ENCODE measurements at regions not wholly inside any gene's neighbourhood (a gene's known extent, or its start where the extent isn't known, plus 50 kb on each side); places are given as distances from the start of the nearest gene placed in this dataset.
A peak's percentile ranks its signal among the peaks of the same experiment; 100 is the strongest.

DNA sequence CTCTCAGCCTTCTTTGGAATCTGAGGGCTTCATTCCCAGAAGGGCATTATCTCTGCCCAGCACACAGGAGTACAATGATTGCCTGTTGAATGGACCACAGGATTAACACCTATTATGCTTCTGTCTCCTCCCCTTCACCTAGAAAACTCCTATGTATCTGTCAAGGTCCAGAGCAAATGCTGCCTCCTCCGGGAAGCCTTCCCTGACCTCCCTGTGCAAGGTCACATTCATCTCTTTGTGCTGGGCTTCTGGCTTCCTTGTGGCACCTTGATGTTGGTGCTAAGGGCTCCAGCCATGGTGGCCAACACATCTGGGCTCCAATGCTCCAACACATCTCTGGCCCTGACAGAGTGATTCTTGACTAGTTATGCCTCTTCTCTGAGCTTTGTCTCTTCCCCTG lies 49.9 kb upstream of the ATP2B2 start:
- no peak for DNase-seq

DNA sequence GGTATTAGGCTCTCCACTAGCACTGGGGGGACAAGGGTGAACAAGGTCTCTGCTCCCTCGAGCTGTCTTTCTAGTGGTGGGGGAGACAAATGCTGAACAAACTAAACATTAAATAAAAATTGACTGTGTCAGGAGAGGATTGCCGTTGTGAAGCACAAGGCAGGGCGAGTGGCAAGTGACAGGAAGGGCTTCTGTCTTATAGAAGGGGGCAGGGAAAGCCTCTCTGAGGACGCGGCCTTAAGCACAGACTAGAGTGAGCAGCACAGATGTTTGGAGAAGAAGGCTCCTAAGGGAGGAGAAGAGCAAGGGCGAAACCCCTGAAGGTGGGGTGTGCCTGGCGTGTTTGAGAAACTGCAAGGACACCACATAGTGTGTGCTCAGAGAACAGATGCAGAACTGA lies 50.9 kb upstream of the ATP2B2 start:
- DNase-seq, result peak; percentile 76 to 81

DNA sequence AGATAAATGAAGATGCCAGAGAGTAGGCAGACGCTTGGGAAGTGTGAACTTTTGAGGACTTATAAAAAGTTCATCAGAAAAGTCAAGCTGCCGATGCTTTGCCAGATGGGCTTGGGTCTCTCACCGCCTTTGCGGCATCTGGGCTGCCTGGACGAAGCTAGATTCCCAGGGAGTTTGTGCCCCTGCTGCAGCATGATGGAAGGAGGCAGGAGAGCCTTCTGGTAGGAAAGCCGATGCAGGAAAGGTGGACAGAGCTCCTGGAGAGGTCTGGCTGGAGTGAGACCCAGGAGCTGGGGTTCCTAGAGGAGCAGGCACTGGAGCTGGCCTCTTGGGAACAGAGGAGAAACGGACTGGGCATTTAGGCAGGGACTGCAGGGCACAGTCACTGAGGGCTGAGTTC lies 51.9 kb upstream of the ATP2B2 start:
- DNase-seq, result peak; percentile 28 to 63

DNA sequence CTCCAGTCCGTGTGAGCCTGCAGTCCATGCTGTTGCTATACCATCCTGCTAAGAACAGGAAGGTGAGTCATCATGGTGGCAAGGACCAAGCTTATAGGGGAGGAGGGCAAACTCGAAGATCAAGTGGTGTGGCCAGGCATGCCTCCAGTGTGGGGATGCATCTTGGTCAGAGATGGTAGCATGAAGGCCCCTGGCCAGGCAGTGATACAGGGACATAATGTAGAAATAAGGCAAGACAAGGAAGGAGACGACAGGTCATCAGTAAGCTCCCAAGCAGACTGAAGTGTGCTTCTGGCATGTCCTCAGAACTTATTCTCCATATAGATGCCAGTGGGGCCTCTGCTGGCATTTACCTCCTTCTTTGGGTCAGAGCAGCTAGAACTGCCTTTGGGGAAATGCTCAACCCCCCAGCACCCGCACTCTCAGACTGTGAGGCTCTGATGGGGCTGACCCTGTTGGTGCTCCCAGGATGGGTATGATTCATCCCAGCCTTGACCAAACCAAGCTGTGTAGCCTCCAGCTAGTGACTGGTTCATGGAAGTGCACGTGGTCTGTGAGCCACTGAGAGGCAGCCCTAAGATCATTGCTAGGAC lies 52.5 kb upstream of the ATP2B2 start:
- DNase-seq, result no peak

DNA sequence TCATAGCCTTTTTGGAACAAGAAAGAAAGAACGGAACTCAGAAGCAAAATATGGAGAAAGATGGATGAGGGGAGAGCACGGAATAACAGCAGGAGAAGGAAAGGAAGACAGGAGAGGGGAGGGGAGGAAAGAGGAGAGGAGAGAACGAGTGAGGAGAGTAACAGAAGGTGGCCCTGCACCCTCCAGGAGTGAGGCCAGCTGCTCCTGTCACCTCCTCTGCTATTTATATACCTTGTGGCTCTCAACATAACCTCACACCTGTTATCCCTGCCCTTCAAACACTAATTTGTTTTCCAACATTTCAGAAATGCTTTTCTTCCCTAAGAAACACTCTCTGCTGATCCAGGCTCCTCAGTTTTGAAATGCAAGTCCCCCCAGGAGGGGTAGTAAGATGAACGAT lies 53.4 kb upstream of the ATP2B2 start:
- peak; percentile 85 to 87 for DNase-seq

DNA sequence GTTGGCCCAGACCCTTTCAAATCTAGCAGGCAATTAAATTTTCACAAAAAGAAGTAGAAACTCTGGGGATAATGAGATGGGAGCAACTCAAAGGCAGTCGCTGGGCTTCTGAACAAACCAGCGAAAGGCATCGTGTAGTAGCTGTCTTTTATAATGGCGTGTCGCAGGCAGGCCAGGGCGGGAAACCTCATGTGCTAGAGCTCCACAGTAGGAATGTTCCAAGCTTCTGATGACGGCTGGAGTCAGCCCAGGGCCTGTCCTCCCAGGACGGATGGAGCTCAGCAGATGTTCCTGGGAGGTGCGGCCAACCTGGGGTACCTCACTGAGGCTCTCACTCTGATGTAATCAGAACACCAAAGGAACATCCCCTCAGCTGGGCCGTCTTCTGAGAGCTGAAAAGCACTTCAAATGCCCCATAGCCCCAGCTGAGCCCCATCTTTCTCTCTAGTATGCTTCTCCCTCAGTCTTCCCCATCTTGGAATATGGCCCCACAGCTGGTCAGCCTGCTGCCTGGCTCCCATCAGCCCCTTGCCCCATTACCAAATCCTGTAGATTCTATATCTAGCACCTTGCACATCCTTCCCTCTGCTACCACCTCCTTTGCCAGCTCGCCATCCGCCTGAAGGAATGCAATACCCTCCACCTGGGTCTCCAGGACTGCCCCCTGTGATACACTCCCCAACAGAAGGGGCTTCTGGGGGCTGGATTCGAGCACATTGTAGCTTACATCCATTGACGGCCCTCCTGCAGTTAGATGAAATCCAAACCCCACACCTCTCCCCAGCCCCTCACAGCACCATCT lies 54.9 kb upstream of the ATP2B2 start:
- DNase-seq, result no peak

DNA sequence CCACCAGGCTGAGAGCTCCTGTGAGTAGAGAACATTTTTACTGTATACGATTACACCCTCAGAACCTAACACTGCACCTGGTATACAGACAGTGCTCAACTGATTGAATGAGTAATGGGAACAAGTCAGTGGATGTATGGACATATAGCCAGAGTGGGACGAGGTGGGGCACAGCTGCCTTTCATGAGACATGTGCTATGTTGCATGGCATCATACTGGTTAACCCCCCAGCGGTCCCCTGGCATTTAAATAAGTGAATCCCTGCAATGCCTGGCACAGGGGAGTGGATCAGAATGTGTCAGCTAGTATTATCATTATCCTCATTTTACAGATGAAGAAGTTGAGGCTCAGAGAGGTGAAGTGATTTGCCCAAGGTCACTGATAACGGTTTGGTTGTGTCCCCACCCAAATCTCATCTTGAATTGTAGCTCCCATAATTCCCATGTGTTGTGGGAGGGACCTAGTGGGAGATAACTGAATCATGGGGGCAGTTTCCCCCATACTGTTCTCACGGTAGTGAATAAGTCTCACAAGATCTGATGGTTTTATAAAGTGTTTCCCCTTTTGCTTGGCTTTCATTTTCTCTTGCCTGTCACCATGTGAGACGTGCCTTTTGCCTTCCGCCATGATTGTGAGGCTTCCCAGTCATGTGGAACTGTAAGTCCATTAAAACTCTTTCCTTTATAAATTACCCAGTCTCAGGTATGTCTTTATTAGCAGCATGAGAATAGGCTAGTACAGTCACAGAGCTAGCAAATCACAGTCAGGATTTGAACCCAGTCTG lies 56.0 kb upstream of the ATP2B2 start:
- no peak for DNase-seq

DNA sequence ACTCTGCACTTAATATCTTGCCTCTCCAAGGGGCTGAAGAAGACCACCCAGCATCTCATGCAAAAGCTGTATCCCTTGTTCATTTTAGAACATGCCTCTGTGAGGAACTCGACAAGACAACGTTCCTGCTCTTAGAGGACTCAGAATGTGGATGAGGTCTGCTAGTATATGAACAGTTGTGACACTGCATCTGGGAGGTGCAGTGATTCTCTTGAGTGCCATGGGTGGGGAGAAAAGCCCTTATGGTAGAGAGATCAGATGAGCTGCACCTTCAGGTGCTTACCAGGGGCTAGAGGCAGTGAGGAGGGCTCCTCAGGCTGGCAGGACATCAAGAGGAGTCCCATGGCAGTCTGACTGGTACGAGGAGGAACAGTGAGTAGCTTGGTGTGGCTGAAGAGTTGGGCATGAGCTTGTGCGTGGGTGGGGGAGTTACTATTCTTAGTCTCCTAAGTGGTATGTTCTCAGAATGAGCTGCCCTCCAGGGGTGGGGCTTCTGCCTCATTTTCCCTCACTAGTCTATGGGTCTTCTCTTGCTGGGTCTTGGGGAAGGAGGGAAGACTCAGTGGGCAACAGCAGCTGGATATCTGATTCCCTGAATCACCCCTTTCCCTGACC lies 56.7 kb upstream of the ATP2B2 start:
- DNase-seq, result peak in 1 of 2 experiments; percentile 20

DNA sequence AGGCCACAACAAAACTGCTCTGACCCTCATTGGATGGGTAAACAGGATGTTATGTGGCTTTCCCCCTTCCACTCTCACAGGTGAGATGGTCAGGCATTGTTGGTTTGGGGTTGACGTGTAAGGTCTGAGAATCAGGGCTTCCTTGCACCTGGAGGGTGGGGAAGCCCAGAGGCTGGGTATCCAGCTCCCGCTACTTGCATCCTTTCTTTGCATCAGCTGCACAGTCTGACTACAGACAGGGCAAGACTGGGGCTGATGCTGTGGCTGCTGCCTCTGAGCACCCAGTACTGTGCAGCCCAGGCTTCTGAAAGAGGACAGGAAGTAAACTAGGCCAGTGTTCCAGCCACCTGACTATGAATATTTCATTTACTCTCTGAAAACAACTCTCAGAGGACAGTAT lies 58.0 kb upstream of the ATP2B2 start:
- no peak for DNase-seq

DNA sequence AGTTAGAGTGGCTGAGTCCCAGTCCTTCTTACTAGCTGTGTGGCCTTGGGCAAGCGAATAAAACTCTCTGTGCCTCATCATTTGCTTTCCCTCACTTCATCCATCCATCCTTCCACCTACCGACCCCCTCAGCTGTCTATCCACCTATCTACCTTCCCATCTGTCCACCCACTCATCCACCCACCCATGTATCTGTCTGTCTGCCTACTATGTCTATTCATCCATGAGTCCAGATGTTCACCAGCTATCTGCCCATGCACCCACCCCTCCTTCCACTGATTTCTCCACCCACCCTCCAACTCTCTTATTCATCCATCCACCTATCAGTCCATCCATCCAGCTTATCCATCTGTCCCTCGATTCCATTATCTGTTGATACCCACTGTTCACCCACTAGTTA lies 60.4 kb upstream of the ATP2B2 start:
- no peak for DNase-seq

DNA sequence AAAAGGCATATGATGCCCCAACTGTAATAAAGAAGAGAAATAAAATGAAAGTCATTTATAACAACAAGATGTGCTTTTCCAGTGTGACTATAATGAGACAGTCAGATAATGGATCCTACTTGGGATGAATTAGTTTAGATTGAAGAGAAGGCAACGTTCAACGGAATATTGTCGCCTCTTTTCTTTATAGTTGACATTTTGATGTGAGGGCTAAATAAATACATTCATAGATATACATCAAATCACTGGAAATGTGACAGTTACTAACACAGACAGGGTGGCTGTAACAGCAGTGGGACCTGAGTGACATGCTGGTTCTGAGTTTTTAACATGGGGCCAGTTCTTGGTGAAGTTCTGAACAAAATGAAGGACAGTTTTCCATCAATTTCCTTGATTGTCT lies 61.1 kb upstream of the ATP2B2 start:
- no peak for DNase-seq

DNA sequence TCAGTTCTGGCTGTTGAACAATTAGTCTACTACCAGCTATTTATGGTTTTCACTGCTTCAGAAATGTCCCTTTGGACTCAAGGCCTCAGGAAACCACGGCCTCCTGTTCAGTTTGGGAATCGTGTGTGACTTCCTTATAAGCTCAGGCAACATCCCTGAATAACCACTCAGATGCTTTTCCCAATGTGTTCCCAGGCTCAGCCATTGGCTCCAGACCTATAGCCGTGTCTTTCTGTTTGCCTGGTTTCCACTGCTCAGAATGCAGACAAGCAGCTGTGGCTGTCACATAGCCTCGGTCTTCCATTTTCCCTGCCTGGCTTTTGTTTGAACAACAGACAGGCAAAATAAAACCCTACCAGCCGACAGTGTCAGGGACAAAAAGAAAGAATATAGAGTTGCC lies 63.2 kb upstream of the ATP2B2 start:
- no peak for DNase-seq

DNA sequence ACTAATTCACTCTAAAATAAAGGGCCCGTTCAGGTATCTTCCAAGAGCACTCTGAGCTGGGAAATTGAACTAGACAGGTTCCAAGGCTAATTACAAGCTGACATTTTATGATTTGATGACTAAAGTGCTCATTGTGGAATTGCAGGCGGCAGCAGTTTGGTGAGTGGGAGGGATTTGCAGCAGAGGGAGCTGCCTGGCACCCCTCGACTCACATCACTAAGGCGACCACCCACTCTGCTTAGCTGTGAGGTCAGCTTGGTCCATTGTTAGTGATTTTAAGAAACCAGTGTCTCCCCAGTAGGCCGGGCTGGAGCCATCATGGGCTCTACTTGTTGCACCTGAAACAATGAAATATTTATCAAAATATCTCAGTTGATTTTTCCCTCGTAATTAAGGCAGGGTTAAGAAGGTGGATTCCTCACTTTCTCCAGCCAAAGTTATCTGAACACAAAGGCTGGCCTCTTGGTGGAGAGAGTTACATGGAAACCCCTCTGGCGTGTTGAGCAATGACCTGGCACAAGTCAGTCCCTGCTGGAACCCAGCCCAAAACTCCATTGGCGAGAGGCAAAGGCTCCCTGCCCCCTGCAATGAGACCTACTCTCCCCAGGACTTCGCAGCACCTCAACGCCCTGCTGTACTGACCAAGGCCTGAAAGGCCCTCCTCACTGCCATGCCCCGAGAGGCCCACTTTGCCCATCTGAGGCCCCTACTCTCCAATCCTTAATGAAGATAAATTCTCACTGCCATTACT lies 65.0 kb upstream of the ATP2B2 start:
- DNase-seq, result no peak

DNA sequence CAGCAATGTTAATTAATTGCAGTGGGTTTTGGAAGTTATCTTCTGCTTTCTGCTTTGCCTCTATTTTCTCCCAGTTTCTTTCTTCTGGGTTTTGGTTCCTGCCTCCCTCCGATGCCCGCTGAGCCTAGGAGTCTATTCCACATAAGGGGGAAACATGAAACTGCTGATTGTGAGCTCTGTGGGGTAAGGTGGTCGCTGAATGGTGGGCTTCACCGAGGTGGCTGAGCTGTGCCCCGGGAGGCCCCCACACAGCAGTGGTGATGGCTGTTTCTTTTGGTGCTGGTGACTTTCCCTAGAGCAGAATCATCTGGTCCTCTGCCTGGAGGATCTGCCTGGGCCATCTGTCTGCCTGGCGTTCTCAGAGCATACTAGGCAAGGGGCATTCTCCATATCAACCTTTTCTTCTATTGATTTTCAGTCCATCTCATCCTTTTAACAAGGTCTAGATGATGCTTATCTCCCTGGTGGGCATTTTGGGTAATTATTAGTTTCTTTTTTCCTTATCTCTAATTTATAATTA lies 68.8 kb upstream of the ATP2B2 start:
- DNase-seq, result peak; percentile 40 to 67

DNA sequence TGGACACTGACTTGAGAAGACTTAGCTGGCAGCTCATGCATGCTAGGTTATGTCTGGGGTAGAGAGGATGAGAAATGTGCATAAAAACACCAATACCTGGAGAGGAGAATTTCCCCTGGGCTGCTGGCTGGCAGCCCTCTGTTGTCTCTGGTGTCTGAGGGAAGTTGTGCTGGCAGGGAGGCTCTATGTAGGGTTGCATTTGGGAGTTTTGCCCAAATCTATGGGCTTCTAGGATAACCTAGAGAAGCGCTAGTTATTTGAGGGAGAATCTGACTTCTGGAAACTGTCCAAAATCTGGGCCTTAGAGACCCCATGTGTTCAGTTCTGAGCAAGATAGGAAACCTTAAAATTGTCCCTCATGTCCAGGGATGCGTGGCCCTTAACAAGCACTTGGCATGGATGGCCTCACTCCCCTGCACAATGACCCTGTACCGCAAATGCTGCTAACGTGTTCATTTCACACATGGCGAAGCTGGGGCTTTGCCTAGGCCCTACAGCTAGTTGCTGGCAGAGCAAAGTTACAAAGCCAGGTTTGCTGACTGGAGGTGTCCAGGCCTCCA lies 70.3 kb upstream of the ATP2B2 start:
- DNase-seq, result no peak

DNA sequence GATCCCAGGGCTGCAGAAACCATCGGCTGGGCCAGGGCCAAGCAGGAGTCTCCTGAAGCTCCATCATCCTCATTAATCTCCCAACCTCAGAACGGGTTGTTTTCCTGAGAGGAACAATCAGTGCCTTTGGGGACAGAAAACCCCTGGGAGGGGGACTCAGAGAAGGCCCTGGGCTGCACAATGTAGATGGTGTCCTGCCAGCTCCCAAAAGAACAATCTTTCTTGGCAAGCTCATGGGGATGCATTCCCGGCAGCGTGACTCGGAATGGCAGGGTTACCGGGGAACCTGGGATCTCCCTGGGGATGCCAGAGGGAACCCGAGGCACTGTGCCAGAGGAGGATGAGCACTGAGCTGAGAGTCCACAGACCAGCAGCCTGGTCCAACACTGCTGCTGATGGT lies 72.1 kb upstream of the ATP2B2 start:
- no peak for DNase-seq

DNA sequence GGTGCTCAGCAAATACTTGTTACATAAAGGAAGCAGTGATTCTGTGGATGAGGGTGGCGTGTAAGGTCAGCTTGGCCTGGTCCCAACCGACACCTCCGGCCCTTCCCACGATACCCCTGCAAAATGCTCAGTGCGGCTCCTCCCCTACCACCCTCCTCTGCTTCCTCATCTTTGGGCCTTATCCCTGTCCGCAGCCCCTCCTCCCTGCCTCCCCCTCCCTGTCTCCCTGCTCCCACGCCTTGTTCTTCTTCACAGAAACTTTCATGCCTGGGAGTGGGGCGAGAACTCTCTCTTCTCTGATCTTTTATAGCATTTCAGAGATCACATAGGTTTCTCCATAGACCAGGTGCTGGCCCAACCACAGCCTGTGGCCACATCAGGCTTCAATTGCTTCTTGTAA lies 75.0 kb upstream of the ATP2B2 start:
- no peak for DNase-seq

DNA sequence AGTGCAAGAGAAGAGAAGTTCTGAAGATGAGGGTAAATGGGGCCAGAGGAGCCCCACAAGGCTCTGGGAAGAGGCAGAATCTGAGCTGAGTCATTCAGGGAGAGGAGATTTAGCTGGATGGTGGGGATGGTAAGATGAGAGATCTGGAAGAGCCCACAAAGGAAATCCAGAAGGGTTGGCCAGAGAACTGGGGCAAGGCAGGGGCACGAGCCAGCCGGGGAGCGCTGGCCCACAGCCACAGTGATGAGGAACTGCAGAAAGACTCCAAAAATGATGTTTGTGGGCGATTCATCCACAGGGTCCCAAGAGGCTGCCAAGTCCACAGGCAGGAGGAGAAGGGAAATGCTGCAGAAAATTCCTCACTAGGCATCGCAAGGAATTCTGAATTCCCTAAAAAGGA lies 75.9 kb upstream of the ATP2B2 start:
- no peak for DNase-seq

DNA sequence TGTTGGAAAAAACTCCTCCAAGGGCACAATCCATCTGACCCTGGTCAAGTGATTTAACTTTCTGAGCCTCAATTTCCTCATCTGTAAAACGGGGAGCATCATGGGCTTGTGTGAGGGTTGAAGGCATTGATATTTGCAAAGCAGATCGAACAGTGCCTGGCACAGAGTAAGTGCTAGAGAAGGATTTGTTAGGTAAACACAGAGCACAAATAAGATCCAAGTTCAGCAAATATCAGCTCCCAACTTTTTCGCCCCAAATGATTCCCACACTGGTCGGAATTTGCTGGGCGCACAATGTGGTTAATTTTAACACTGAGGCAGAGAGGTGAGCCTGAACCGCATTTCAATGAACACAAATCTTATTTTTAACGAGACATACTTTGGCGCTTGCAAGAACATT lies 76.3 kb upstream of the ATP2B2 start:
- no peak for DNase-seq

DNA sequence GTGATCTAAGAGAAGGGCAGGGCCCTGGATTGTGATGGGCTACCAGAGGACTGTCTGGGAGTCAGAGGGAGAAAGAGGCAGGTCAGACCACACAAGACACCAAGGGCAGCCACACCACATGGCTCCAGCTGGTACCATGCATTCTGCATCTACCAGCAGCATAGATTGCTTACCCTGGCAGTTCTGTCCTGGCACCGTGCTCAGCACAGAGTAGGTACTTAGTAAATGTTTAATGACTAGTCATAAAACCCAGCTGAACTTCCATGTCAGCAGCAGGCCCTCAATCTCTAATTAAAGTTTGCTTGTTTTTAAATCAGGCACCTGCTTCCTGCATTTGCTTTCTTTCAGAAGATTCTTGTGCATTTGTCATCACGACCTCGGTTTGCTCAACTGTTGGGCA lies 77.3 kb upstream of the ATP2B2 start:
- no peak for DNase-seq

DNA sequence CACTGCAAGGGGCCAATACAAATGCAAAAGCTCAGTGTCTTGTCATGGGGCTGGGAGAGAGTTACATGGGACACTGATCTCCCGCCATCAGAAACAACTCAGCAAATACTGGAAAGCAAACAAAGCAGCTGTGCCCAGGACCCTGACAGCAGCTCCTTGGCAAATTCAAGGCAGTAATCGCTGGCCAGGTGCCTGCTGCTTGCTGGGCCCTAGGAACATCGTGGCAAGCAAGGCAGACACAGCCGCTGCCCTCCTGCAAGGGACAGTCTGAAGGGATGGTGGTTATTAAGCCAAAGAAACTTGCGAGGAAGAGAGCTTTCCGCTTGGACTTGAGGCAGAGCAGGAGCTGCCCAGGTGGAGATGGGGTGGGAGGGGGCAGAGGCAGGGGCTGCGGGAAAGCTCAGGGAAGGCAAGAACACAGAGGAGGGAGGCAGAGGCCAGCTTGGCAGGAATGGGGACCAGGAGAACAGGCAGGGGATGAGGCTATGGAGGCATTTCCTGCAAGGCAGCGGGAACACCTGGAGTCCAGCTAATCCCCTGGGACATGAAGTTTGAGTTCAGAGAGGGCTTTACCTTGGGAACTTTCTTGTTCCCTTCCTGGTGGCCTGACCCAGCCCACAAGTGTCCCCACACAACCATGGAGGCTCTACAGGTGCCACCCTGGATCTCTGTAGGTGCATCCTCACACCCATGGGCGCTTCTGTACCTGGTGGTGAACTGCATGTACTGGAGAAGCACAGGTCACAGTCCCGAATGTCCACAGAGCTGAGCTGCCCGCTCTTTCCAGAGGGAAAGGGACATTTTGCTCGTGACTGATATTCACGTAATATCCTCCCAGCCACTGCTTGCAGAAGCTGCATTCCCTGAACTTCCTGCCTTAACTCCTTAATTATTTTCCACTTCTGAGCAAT lies 78.7 kb upstream of the ATP2B2 start:
- no peak for DNase-seq

Data from NCI-H524 (cell line).